KOPT-K1 (cell line): ENCODE measurements at regions not wholly inside any gene's neighbourhood (a gene's known extent, or its start where the extent isn't known, plus 50 kb on each side); places are given as distances from the start of the nearest gene placed in this dataset.

ENCODE experiments used
- H3K27ac ChIP-seq: fragments of 200-600 bp; sonication (generic); 2 replicates; pipeline ENCODE4 v1.5.1; 2016; ENCODE audit warnings: antibody characterized with exemption, mild to moderate bottlenecking, low read depth, low read length; ENCODE audit not compliant: poor library complexity, severe bottlenecking
- H3K36me3 ChIP-seq: fragments of 200-600 bp; sonication (generic); 2 replicates; pipeline ENCODE4 v1.5.1; 2017; ENCODE audit warnings: antibody characterized with exemption, mild to moderate bottlenecking, low read length, moderate library complexity; ENCODE audit not compliant: insufficient read depth
- H3K9me3 ChIP-seq: fragments of 200-600 bp; sonication (generic); 2 replicates; pipeline ENCODE4 v1.5.1; 2017; ENCODE audit warnings: antibody characterized with exemption, low read length, mild to moderate bottlenecking; ENCODE audit not compliant: insufficient read depth, poor library complexity, severe bottlenecking

GRCh38 chr3:30233913-30234646 lies 372.3 kb upstream of the TGFBR2 start:
- H3K27ac ChIP-seq, result no peak overlapping the region

GRCh38 chr3:30236011-30236410 lies 370.4 kb upstream of the TGFBR2 start:
- H3K9me3 ChIP-seq, result no peaks in the 10 kb centered on the region
- H3K27ac ChIP-seq, result no peak overlapping the region
- no peaks in the 10 kb centered on the region for H3K36me3 ChIP-seq

More at GRCh38 chr3:30233913-30234646, 372.3 kb upstream of the TGFBR2 start:
- Histone ChIP-seq H3K36me3 (no peaks in the 10 kb centered on the region), H3K9me3 (no peaks in the 10 kb centered on the region)

GRCh38 chr3:30241721-30242120 lies 364.7 kb upstream of the TGFBR2 start:
- Histone ChIP-seq H3K36me3 (no peaks in the 10 kb centered on the region), H3K9me3 (no peaks in the 10 kb centered on the region), H3K27ac (no peak overlapping the region)

GRCh38 chr3:30245858-30246622 lies 360.4 kb upstream of the TGFBR2 start:
- no peak overlapping the region for H3K27ac ChIP-seq
- no peaks in the 10 kb centered on the region for H3K36me3 ChIP-seq
- H3K9me3 ChIP-seq, result no peaks in the 10 kb centered on the region

- Histone ChIP-seq H3K27ac (no peak overlapping the region), H3K36me3 (no peaks in the 10 kb centered on the region), H3K9me3 (no peaks in the 10 kb centered on the region)
Measured at GRCh38 chr3:30248423-30248822, 358.0 kb upstream of the TGFBR2 start.

GRCh38 chr3:30252474-30252873 lies 353.9 kb upstream of the TGFBR2 start:
- H3K9me3 ChIP-seq, result no peaks in the 10 kb centered on the region
- no peak overlapping the region for H3K27ac ChIP-seq
- no peaks in the 10 kb centered on the region for H3K36me3 ChIP-seq

- Histone ChIP-seq H3K36me3 (no peaks in the 10 kb centered on the region), H3K27ac (no peak overlapping the region), H3K9me3 (no peaks in the 10 kb centered on the region)
Measured at GRCh38 chr3:30253832-30254231, 352.6 kb upstream of the TGFBR2 start.

- Histone ChIP-seq H3K36me3 (no peaks in the 10 kb centered on the region), H3K27ac (no peak overlapping the region)
Measured at GRCh38 chr3:30256474-30256873, 349.9 kb upstream of the TGFBR2 start.

GRCh38 chr3:30258426-30259392 lies 347.7 kb upstream of the TGFBR2 start:
- Histone ChIP-seq H3K27ac (no peak overlapping the region), H3K9me3 (no peaks in the 10 kb centered on the region), H3K36me3 (no peaks in the 10 kb centered on the region)

More at GRCh38 chr3:30256474-30256873, 349.9 kb upstream of the TGFBR2 start:
- H3K9me3 ChIP-seq, result no peaks in the 10 kb centered on the region

GRCh38 chr3:30259730-30260129 lies 346.7 kb upstream of the TGFBR2 start:
- Histone ChIP-seq H3K36me3 (no peaks in the 10 kb centered on the region), H3K9me3 (no peaks in the 10 kb centered on the region), H3K27ac (no peak overlapping the region)

- Histone ChIP-seq H3K27ac (no peak overlapping the region), H3K9me3 (no peaks in the 10 kb centered on the region), H3K36me3 (no peaks in the 10 kb centered on the region)
Measured at GRCh38 chr3:30260762-30261161, 345.6 kb upstream of the TGFBR2 start.

GRCh38 chr3:30263238-30263924 lies 343.0 kb upstream of the TGFBR2 start:
- Histone ChIP-seq H3K27ac (no peak overlapping the region), H3K36me3 (no peaks in the 10 kb centered on the region), H3K9me3 (no peaks in the 10 kb centered on the region)

- Histone ChIP-seq H3K36me3 (no peaks in the 10 kb centered on the region), H3K9me3 (no peaks in the 10 kb centered on the region), H3K27ac (no peak overlapping the region)
Measured at GRCh38 chr3:30263925-30264313, 342.5 kb upstream of the TGFBR2 start.

- Histone ChIP-seq H3K9me3 (no peaks in the 10 kb centered on the region), H3K27ac (no peak overlapping the region), H3K36me3 (no peaks in the 10 kb centered on the region)
Measured at GRCh38 chr3:30266524-30266923, 339.9 kb upstream of the TGFBR2 start.
